ENCODE measurements at regions not wholly inside any gene's neighbourhood (a gene's known extent, or its start where the extent isn't known, plus 50 kb on each side); places are given as distances from the start of the nearest gene placed in this dataset.
A peak's percentile ranks its signal among the peaks of the same experiment; 100 is the strongest.

GRCh38 chrX:14125462-14125861 lies 95.8 kb upstream of the GEMIN8 start:
- no peak for DNase-seq

GRCh38 chrX:14124562-14124961 lies 94.9 kb upstream of the GEMIN8 start:
- no peak for DNase-seq

- peak; percentile 65 for DNase-seq
These were observed 66.0 kb upstream of the GEMIN8 start for GRCh38 chrX:14095702-14096101.

GRCh38 chrX:14094191-14094590 lies 64.5 kb upstream of the GEMIN8 start:
- no peak for DNase-seq

GRCh38 chrX:14084466-14084865 lies 54.8 kb upstream of the GEMIN8 start:
- no peak for DNase-seq

- DNase-seq, result no peak
These were observed 54.1 kb upstream of the GEMIN8 start for GRCh38 chrX:14083783-14084182.

GRCh38 chrX:14079891-14080430 lies 50.3 kb upstream of the GEMIN8 start:
- no peak for DNase-seq

Data from activated CD8-positive, alpha-beta memory T cell treated with anti-CD3 and anti-CD28 coated beads for 24 hours (primary cell).